Epithelial cell of esophagus (primary cell): ENCODE measurements at regions not wholly inside any gene's neighbourhood (a gene's known extent, or its start where the extent isn't known, plus 50 kb on each side); places are given as distances from the start of the nearest gene placed in this dataset.

ENCODE experiments used
- DNase-seq: peaks from one replicate; pipeline ENCODE4 v3.0.0; 2010; ENCODE audit warnings: low read depth
- H3K4me3 ChIP-seq: 2 replicates; pipeline ENCODE4 v1.5.1; 2011; ENCODE audit warnings: mild to moderate bottlenecking, low read length, control low read depth
- CTCF ChIP-seq: IDR thresholded peaks from 2 replicates; pipeline ENCODE4 v1.5.1; 2011; ENCODE audit warnings: low read depth, mild to moderate bottlenecking, low read length, control low read depth, inconsistent platforms; ENCODE audit not compliant: insufficient read depth; ENCODE audit errors: missing control alignments

- DNase-seq, result no peak
Observed at GRCh38 chr1:184262109-184262508, 124.7 kb upstream of the C1orf21 start.

GRCh38 chr1:184267747-184268146 lies 119.1 kb upstream of the C1orf21 start:
- no peak for DNase-seq
- no peak for TF ChIP-seq CTCF
- H3K4me3 ChIP-seq, result no peak overlapping the region

More at GRCh38 chr1:184262109-184262508, 124.7 kb upstream of the C1orf21 start:
- no peak for TF ChIP-seq CTCF
- no peak overlapping the region for H3K4me3 ChIP-seq

- no peak overlapping the region for H3K4me3 ChIP-seq
- no peak for DNase-seq
- TF ChIP-seq CTCF, result no peak
Observed at GRCh38 chr1:184270556-184270955, 116.3 kb upstream of the C1orf21 start.

GRCh38 chr1:184272175-184272866 lies 114.5 kb upstream of the C1orf21 start:
- TF ChIP-seq CTCF, result no peak
- DNase-seq, result no peak
- H3K4me3 ChIP-seq, result no peak overlapping the region

- H3K4me3 ChIP-seq, result no peak overlapping the region
- no peak for TF ChIP-seq CTCF
- no peak for DNase-seq
Observed at GRCh38 chr1:184276416-184276815, 110.4 kb upstream of the C1orf21 start.

- no peak for DNase-seq
- no peak for TF ChIP-seq CTCF
- H3K4me3 ChIP-seq, result no peak overlapping the region
Observed at GRCh38 chr1:184279911-184280458, 106.8 kb upstream of the C1orf21 start.

- no peak for DNase-seq
- no peak overlapping the region for H3K4me3 ChIP-seq
- no peak for TF ChIP-seq CTCF
Observed at GRCh38 chr1:184283999-184284398, 102.8 kb upstream of the C1orf21 start.
